HCT116 (cell line): ENCODE measurements at regions not wholly inside any gene's neighbourhood (a gene's known extent, or its start where the extent isn't known, plus 50 kb on each side); places are given as distances from the start of the nearest gene placed in this dataset.

Experiments
- EGR1 ChIP-seq: IDR thresholded peaks from 2 replicates; pipeline ENCODE4 v1.6.1; 2012; ENCODE audit warnings: low read depth
- EZH2phosphoT487 ChIP-seq: fragments of 200-600 bp; IDR thresholded peaks from 2 replicates; pipeline ENCODE4 v1.6.1; 2018; ENCODE audit warnings: antibody characterized with exemption, borderline replicate concordance
- POLR2A ChIP-seq: IDR thresholded peaks from 2 replicates; pipeline ENCODE4 v1.7.0; 2011; ENCODE audit warnings: borderline replicate concordance; ENCODE audit not compliant: insufficient read depth, insufficient read length; ENCODE audit errors: extremely low read depth
- POLR2AphosphoS5 ChIP-seq: IDR thresholded peaks from 2 replicates; pipeline ENCODE4 v1.6.1; 2011; ENCODE audit warnings: mild to moderate bottlenecking, low read depth, low read length, moderate library complexity
- RAD21 ChIP-seq: IDR thresholded peaks from 2 replicates; pipeline ENCODE4 v1.6.1; 2012; ENCODE audit warnings: low read depth, mild to moderate bottlenecking
- TF ChIP-seq, protein P1 (sequence below), 3 experiments: fragments of 200-600 bp in 1 of 3; sonication (generic) in 1 of 3; IDR thresholded peaks in 2 of 3; conservative IDR thresholded peaks in 1 of 3; 2 replicates each; pipeline ENCODE4 v1.5.1; 2012 to 2017; ENCODE audit warnings: low read depth in 2 of 3, low read length in 2 of 3, antibody characterized with exemption in 1 of 3, borderline replicate concordance in 1 of 3, control low read depth in 1 of 3, mild to moderate bottlenecking in 1 of 3, mixed read lengths in 1 of 3, mixed run types in 1 of 3, moderate library complexity in 1 of 3; ENCODE audit not compliant: insufficient read depth in 1 of 3

DNA sequence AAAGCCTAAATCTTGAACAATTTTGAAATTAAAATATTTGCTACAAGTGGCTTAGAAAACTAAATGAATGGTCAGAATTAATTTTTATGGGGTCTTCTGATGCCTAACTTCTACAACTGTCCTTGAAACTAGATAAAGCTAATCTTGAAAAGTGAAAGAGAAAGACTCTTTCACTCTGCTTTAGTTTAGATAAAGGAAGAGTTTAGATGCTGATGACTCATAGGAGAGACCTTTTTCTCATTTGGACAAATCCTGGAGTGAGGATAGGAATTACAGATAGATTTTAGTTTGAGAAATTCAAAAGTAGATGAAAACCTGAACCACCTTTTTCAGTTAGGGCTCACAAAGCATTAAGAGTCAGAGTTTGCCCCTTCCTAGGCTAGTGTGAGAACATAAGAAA is 342.3 kb upstream of the GRID2 start:
- TF ChIP-seq EZH2phosphoT487 (no peak), POLR2A (no peak), EGR1 (no peak), RAD21 (no peak), POLR2AphosphoS5 (no peak)
- TF ChIP-seq, protein P1, sequence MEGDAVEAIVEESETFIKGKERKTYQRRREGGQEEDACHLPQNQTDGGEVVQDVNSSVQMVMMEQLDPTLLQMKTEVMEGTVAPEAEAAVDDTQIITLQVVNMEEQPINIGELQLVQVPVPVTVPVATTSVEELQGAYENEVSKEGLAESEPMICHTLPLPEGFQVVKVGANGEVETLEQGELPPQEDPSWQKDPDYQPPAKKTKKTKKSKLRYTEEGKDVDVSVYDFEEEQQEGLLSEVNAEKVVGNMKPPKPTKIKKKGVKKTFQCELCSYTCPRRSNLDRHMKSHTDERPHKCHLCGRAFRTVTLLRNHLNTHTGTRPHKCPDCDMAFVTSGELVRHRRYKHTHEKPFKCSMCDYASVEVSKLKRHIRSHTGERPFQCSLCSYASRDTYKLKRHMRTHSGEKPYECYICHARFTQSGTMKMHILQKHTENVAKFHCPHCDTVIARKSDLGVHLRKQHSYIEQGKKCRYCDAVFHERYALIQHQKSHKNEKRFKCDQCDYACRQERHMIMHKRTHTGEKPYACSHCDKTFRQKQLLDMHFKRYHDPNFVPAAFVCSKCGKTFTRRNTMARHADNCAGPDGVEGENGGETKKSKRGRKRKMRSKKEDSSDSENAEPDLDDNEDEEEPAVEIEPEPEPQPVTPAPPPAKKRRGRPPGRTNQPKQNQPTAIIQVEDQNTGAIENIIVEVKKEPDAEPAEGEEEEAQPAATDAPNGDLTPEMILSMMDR (IDR thresholded peaks at IDR 0.05 in 2 of 3, conservative IDR thresholded peaks at IDR 0.05 in 1 of 3; ENCODE audit: borderline replicate concordance in 1 of 3, insufficient read depth in 1 of 3, low read depth in 2 of 3, low read length in 2 of 3), result no peak
